ENCODE measurements at regions not wholly inside any gene's neighbourhood (a gene's known extent, or its start where the extent isn't known, plus 50 kb on each side); places are given as distances from the start of the nearest gene placed in this dataset.
A peak's percentile ranks its signal among the peaks of the same experiment; 100 is the strongest.

GRCh38 chr17:71974051-71974450, 146.8 kb upstream of the SOX9 start:
- DNase-seq (no peak), ATAC-seq (no peak)
- 88% methylated on average over 4 of the region's 4 CpGs for WGBS, 2 donors
- H3K36me3 ChIP-seq: no peaks in the 10 kb centered on the region
- intact Hi-C loops (cut with DNase I): loop anchor here in 1 of 10 donors (10.0 kb wide), 1 partner anchor 131 kb away; no protein-coding TSS in a partner anchor
- peaks cover 0 to 15% (median 0%) of the 10 kb centered on the region in 11 donors for H3K9me3 ChIP-seq
- peaks cover 0 to 19% (median 4%) of the 10 kb centered on the region in 9 donors for H3K4me1 ChIP-seq
- no peak overlapping the region for H3K4me3 ChIP-seq
- no peak overlapping the region for H3K27ac ChIP-seq
- TF ChIP-seq, protein P1, sequence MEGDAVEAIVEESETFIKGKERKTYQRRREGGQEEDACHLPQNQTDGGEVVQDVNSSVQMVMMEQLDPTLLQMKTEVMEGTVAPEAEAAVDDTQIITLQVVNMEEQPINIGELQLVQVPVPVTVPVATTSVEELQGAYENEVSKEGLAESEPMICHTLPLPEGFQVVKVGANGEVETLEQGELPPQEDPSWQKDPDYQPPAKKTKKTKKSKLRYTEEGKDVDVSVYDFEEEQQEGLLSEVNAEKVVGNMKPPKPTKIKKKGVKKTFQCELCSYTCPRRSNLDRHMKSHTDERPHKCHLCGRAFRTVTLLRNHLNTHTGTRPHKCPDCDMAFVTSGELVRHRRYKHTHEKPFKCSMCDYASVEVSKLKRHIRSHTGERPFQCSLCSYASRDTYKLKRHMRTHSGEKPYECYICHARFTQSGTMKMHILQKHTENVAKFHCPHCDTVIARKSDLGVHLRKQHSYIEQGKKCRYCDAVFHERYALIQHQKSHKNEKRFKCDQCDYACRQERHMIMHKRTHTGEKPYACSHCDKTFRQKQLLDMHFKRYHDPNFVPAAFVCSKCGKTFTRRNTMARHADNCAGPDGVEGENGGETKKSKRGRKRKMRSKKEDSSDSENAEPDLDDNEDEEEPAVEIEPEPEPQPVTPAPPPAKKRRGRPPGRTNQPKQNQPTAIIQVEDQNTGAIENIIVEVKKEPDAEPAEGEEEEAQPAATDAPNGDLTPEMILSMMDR (IDR thresholded peaks at IDR 0.05): no peak
- no peaks in the 10 kb centered on the region for H3K27me3 ChIP-seq

- Histone ChIP-seq H3K4me1 (peaks cover 0 to 19% (median 4%) of the 10 kb centered on the region in 9 donors), H3K4me3 (peak overlapping the region in 9 of 10 donors; percentile 5 to 49 (median 41)), H3K9me3 (peaks cover 0 to 17% (median 0%) of the 10 kb centered on the region in 11 donors), H3K36me3 (no peaks in the 10 kb centered on the region), H3K27ac (peak overlapping the region in 8 of 10 donors; percentile 47 to 80 (median 74)), H3K27me3 (no peaks in the 10 kb centered on the region)
- intact Hi-C loops (cut with DNase I): loop anchor here in 1 of 10 donors (10.0 kb wide), 1 partner anchor 129 kb away; no protein-coding TSS in a partner anchor
- 25 to 34% methylated on average over 13 of the region's 13 CpGs for WGBS, 2 donors
- TF ChIP-seq, protein P1 (IDR thresholded peaks at IDR 0.05): no peak
- DNase-seq: peak; percentile 52 to 58
- ATAC-seq: peak; percentile 74 to 93 (median 85)
Observed at GRCh38 chr17:71975331-71975801, 145.5 kb upstream of the SOX9 start.

GRCh38 chr17:71976011-71976649, 144.7 kb upstream of the SOX9 start:
- peak overlapping the region in 4 of 10 donors; percentile 19 to 79 (median 55) for H3K27ac ChIP-seq
- TF ChIP-seq, protein P1 (IDR thresholded peaks at IDR 0.05): no peak
- intact Hi-C loops (cut with DNase I): loop anchor here in 1 of 10 donors (10.0 kb wide), 1 partner anchor 129 kb away; no protein-coding TSS in a partner anchor
- DNase-seq: peak; percentile 76 to 78
- H3K9me3 ChIP-seq: peaks cover 0 to 17% (median 0%) of the 10 kb centered on the region in 11 donors
- WGBS, 2 donors: 41 to 48% methylated on average over 15 of the region's 15 CpGs
- H3K4me3 ChIP-seq: peak overlapping the region in 2 of 10 donors; percentile 42 to 48
- peaks cover 0 to 19% (median 4%) of the 10 kb centered on the region in 9 donors for H3K4me1 ChIP-seq
- H3K27me3 ChIP-seq: no peaks in the 10 kb centered on the region
- no peaks in the 10 kb centered on the region for H3K36me3 ChIP-seq
- ATAC-seq: peak; percentile 93 to 98 (median 96)

DNA sequence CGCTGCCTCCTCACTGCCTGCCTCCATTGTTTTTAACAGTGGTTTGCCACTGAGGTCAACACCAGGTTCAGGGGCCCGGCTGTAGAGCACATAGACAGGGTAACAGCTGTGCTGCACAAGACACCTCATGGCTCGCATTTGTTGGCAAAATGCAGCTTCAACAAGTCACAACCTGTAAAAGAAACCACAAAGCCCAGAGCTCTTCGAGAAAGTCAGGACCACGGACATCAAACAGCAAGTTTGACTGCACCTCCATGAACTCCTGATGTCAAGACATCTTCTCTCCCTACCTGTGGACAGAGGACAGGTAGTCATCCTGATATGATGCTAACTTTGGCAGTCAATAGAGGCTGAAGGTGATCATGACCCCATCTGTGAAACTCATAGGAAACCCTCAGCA, 142.4 kb upstream of the SOX9 start:
- DNase-seq (no peak), ATAC-seq (no peak)
- H3K27me3 ChIP-seq: no peaks in the 10 kb centered on the region
- no peaks in the 10 kb centered on the region for H3K36me3 ChIP-seq
- H3K27ac ChIP-seq: no peak overlapping the region
- peaks cover 0 to 17% (median 0%) of the 10 kb centered on the region in 11 donors for H3K9me3 ChIP-seq
- H3K4me1 ChIP-seq: peaks cover 0 to 19% (median 4%) of the 10 kb centered on the region in 9 donors
- no peak overlapping the region for H3K4me3 ChIP-seq
- WGBS, 2 donors: 63 to 67% methylated on average over 5 of the region's 5 CpGs
- intact Hi-C loops (cut with DNase I): loop anchor here in 1 of 10 donors (10.0 kb wide), 1 partner anchor 126 kb away; no protein-coding TSS in a partner anchor
- TF ChIP-seq, protein P1 (IDR thresholded peaks at IDR 0.05): no peak
